Ovary (tissue), 3 donors: ENCODE measurements at regions not wholly inside any gene's neighbourhood (a gene's known extent, or its start where the extent isn't known, plus 50 kb on each side); places are given as distances from the start of the nearest gene placed in this dataset.

Source experiments
- POLR2A ChIP-seq: fragments of 450-650 bp; IDR thresholded peaks from one replicate; pipeline ENCODE4 v1.6.1; 2017; ENCODE audit warnings: antibody characterized with exemption, mild to moderate bottlenecking, moderate library complexity
- TF ChIP-seq, protein P1 (sequence below), 3 donors: fragments of 450-650 bp in 2 of 3; fragments of 200-600 bp in 1 of 3; IDR thresholded peaks; one replicate each; pipeline versions ENCODE4 v1.5.1 to v1.8.0; 2016 to 2022; ENCODE audit warnings: antibody characterized with exemption in 3 of 3, mild to moderate bottlenecking in 1 of 3
- donor health status: DM: no; HTN: no; CAD: no.

DNA sequence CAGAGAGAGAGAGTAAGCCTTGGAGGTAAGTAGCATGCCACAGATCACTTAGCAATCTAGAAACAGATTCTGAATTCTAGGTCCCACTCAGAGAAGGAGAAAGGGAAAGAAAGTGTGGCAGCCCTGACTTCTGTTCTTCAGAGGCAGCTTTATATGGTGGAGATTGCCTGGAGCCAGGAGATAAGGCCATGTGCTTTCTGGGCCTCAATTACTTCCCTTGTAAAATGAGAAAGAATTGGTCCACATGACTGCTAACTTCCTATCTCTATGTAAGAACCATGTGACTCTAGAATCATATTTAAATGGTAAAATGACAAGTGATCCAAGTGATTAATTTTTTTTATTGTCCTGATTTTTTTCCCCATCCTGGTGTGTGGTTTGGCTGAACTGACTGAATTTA, 64.1 kb downstream of the HHEX start:
- TF ChIP-seq, protein P1, sequence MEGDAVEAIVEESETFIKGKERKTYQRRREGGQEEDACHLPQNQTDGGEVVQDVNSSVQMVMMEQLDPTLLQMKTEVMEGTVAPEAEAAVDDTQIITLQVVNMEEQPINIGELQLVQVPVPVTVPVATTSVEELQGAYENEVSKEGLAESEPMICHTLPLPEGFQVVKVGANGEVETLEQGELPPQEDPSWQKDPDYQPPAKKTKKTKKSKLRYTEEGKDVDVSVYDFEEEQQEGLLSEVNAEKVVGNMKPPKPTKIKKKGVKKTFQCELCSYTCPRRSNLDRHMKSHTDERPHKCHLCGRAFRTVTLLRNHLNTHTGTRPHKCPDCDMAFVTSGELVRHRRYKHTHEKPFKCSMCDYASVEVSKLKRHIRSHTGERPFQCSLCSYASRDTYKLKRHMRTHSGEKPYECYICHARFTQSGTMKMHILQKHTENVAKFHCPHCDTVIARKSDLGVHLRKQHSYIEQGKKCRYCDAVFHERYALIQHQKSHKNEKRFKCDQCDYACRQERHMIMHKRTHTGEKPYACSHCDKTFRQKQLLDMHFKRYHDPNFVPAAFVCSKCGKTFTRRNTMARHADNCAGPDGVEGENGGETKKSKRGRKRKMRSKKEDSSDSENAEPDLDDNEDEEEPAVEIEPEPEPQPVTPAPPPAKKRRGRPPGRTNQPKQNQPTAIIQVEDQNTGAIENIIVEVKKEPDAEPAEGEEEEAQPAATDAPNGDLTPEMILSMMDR (IDR thresholded peaks at IDR 0.05), result no peak
- TF ChIP-seq POLR2A, result no peak
